Neural cell (in vitro differentiated cells): ENCODE measurements at regions not wholly inside any gene's neighbourhood (a gene's known extent, or its start where the extent isn't known, plus 50 kb on each side); places are given as distances from the start of the nearest gene placed in this dataset.

Experiments used
- EP300 ChIP-seq: fragments of 450-650 bp; conservative IDR thresholded peaks from 2 replicates; pipeline ENCODE4 v1.6.1; 2014; ENCODE audit warnings: antibody characterized with exemption, mild to moderate bottlenecking, moderate library complexity; ENCODE audit not compliant: poor library complexity, severe bottlenecking
- EZH2 ChIP-seq: fragments of 200-600, 300-800 bp; shearing (Covaris generic), sonication (generic); IDR thresholded peaks from 2 replicates; pipeline ENCODE4 v1.6.1; 2014; ENCODE audit warnings: antibody characterized with exemption, low read length, borderline replicate concordance, mild to moderate bottlenecking; ENCODE audit not compliant: insufficient read depth, poor library complexity, severe bottlenecking
- MXI1 ChIP-seq: fragments of 450-650 bp; conservative IDR thresholded peaks from 2 replicates; pipeline ENCODE4 v1.6.1; 2014; ENCODE audit warnings: antibody characterized with exemption, mild to moderate bottlenecking; ENCODE audit not compliant: poor library complexity, severe bottlenecking
- POLR2AphosphoS5 ChIP-seq: IDR thresholded peaks from 2 replicates; pipeline ENCODE4 v1.6.1; 2012
- RAD21 ChIP-seq: fragments of 450-650 bp; conservative IDR thresholded peaks from 2 replicates; pipeline ENCODE4 v1.6.1; 2014; ENCODE audit warnings: antibody characterized with exemption, mild to moderate bottlenecking, moderate library complexity
- SMC3 ChIP-seq: fragments of 450-650 bp; conservative IDR thresholded peaks from 2 replicates; pipeline ENCODE4 v1.6.1; 2014; ENCODE audit warnings: antibody characterized with exemption, mild to moderate bottlenecking, moderate library complexity; ENCODE audit not compliant: poor library complexity
- TAF1 ChIP-seq: IDR thresholded peaks from 2 replicates; pipeline ENCODE4 v1.6.1; 2012; ENCODE audit warnings: low read depth
- TF ChIP-seq, protein P1 (sequence below): fragments of 450-650 bp; IDR thresholded peaks from 2 replicates; pipeline ENCODE4 v1.5.1; 2014; ENCODE audit warnings: antibody characterized with exemption, mild to moderate bottlenecking, moderate library complexity; ENCODE audit not compliant: poor library complexity, severe bottlenecking
- TF ChIP-seq, protein P2 (sequence below): IDR thresholded peaks from 2 replicates; pipeline ENCODE4 v1.6.1; 2012; ENCODE audit warnings: borderline replicate concordance

DNA sequence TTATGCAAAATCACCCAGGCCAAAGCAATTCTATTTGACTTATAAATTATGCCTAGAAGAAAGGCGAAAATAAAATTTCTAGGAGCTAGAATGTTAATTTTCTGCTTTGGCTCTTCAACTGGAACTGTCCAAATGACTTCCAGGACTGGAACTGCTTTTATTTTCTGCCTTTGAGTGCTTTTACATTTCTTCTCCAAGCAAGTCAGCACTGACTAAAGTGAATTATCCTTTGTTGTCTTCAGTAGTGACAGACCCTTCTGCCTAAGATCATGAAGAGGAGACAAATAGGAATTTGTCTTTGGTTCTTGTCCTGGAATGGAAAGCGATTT, 255.9 kb downstream of the DNAJB9 start:
- TF ChIP-seq, protein P1, sequence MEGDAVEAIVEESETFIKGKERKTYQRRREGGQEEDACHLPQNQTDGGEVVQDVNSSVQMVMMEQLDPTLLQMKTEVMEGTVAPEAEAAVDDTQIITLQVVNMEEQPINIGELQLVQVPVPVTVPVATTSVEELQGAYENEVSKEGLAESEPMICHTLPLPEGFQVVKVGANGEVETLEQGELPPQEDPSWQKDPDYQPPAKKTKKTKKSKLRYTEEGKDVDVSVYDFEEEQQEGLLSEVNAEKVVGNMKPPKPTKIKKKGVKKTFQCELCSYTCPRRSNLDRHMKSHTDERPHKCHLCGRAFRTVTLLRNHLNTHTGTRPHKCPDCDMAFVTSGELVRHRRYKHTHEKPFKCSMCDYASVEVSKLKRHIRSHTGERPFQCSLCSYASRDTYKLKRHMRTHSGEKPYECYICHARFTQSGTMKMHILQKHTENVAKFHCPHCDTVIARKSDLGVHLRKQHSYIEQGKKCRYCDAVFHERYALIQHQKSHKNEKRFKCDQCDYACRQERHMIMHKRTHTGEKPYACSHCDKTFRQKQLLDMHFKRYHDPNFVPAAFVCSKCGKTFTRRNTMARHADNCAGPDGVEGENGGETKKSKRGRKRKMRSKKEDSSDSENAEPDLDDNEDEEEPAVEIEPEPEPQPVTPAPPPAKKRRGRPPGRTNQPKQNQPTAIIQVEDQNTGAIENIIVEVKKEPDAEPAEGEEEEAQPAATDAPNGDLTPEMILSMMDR = no peak
- TF ChIP-seq MXI1 = no peak
- TF ChIP-seq EZH2 = no peak
- TF ChIP-seq EP300 = no peak
- TF ChIP-seq, protein P2, sequence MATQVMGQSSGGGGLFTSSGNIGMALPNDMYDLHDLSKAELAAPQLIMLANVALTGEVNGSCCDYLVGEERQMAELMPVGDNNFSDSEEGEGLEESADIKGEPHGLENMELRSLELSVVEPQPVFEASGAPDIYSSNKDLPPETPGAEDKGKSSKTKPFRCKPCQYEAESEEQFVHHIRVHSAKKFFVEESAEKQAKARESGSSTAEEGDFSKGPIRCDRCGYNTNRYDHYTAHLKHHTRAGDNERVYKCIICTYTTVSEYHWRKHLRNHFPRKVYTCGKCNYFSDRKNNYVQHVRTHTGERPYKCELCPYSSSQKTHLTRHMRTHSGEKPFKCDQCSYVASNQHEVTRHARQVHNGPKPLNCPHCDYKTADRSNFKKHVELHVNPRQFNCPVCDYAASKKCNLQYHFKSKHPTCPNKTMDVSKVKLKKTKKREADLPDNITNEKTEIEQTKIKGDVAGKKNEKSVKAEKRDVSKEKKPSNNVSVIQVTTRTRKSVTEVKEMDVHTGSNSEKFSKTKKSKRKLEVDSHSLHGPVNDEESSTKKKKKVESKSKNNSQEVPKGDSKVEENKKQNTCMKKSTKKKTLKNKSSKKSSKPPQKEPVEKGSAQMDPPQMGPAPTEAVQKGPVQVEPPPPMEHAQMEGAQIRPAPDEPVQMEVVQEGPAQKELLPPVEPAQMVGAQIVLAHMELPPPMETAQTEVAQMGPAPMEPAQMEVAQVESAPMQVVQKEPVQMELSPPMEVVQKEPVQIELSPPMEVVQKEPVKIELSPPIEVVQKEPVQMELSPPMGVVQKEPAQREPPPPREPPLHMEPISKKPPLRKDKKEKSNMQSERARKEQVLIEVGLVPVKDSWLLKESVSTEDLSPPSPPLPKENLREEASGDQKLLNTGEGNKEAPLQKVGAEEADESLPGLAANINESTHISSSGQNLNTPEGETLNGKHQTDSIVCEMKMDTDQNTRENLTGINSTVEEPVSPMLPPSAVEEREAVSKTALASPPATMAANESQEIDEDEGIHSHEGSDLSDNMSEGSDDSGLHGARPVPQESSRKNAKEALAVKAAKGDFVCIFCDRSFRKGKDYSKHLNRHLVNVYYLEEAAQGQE = no peak
- TF ChIP-seq POLR2AphosphoS5 = no peak
- TF ChIP-seq TAF1 = no peak
- TF ChIP-seq RAD21 = no peak
- TF ChIP-seq SMC3 = no peak
